ENCODE measurements at regions not wholly inside any gene's neighbourhood (a gene's known extent, or its start where the extent isn't known, plus 50 kb on each side); places are given as distances from the start of the nearest gene placed in this dataset.

GRCh38 chr4:110787109-110787508, 164.2 kb upstream of the PITX2 start:
- H3K36me3 Mint-ChIP-seq (ENCODE audit: insufficient read depth, unreplicated experiment): peaks cover 4% of the 10 kb centered on the region
- Histone ChIP-seq H3K27me3 (replicated peaks; ENCODE audit: control insufficient read depth, insufficient read depth, low read length) (no peaks in the 10 kb centered on the region), H3K4me1 (peaks cover 6% of the 10 kb centered on the region), H3K9me3 (no peaks in the 10 kb centered on the region; the same call in 1 of the 2 replicates), H3K36me3 (ENCODE audit: control insufficient read depth, insufficient read depth, low read length) (no peaks in the 10 kb centered on the region), H3K4me3 (ENCODE audit: low read depth, low read length) (no peak overlapping the region)
- intact Hi-C loops (cut with micrococcal nuclease; ENCODE audit: unreplicated experiment): no loop called here
- no TSS peak for BruUV-seq (replicated peaks)
- POLR2A ChIA-PET: no interaction called here
- CTCF ChIA-PET: no interaction called here
- H3K9me3 Mint-ChIP-seq (ENCODE audit: unreplicated experiment): peaks cover 9% of the 10 kb centered on the region
- peaks cover 14% of the 10 kb centered on the region for H3K4me1 Mint-ChIP-seq (ENCODE audit: low read depth, unreplicated experiment)
- H3K27me3 Mint-ChIP-seq (ENCODE audit: insufficient read depth, unreplicated experiment): no peaks in the 10 kb centered on the region
- TF ChIP-seq CTCF (IDR thresholded peaks at IDR 0.05; ENCODE audit: insufficient read depth in 1 of 2, low read depth in 1 of 2, low read length in 1 of 2, severe bottlenecking in 1 of 2, unreplicated experiment in 1 of 2): no peak
- H3K4me3 Mint-ChIP-seq (ENCODE audit: unreplicated experiment): no peak overlapping the region
- H3K27ac Mint-ChIP-seq (ENCODE audit: unreplicated experiment): no peak overlapping the region
- no peak for DNase-seq

DNA sequence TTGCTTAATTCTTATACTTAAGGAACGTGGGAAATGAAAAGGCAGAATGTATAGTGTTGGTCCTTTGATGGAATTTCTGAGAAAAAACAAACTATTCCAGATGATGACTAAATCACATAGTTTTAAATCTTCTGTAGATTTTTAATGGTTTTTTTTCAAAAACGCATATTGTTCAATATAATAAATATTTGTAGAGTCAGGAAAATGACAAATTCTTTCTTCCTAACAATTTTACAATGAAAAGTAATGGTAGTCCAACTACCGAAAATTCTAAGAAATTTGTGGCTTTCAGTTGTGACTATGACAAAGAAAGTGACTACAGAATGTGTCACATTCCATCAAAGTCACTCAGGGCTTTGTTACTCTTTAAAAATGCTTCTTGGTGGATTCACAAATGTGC, 164.8 kb upstream of the PITX2 start:
- no peak overlapping the region for H3K4me3 Mint-ChIP-seq (ENCODE audit: unreplicated experiment)
- H3K4me1 Mint-ChIP-seq (ENCODE audit: low read depth, unreplicated experiment): peaks cover 20% of the 10 kb centered on the region
- peaks cover 4% of the 10 kb centered on the region for H3K36me3 Mint-ChIP-seq (ENCODE audit: insufficient read depth, unreplicated experiment)
- no peak for DNase-seq
- Histone ChIP-seq H3K36me3 (ENCODE audit: control insufficient read depth, insufficient read depth, low read length) (no peaks in the 10 kb centered on the region), H3K9me3 (no peaks in the 10 kb centered on the region; the same call in 1 of the 2 replicates), H3K27me3 (replicated peaks; ENCODE audit: control insufficient read depth, insufficient read depth, low read length) (no peaks in the 10 kb centered on the region), H3K4me3 (ENCODE audit: low read depth, low read length) (no peak overlapping the region), H3K4me1 (peaks cover 12% of the 10 kb centered on the region)
- ChIA-PET CTCF (no interaction called here), POLR2A (no interaction called here)
- TF ChIP-seq CTCF (IDR thresholded peaks at IDR 0.05; ENCODE audit: insufficient read depth in 1 of 2, low read depth in 1 of 2, low read length in 1 of 2, severe bottlenecking in 1 of 2, unreplicated experiment in 1 of 2): no peak
- no peak overlapping the region for H3K27ac Mint-ChIP-seq (ENCODE audit: unreplicated experiment)
- intact Hi-C loops (cut with micrococcal nuclease; ENCODE audit: unreplicated experiment): no loop called here
- H3K27me3 Mint-ChIP-seq (ENCODE audit: insufficient read depth, unreplicated experiment): no peaks in the 10 kb centered on the region
- H3K9me3 Mint-ChIP-seq (ENCODE audit: unreplicated experiment): peaks cover 9% of the 10 kb centered on the region
- no TSS peak for BruUV-seq (replicated peaks)

GRCh38 chr4:110788302-110788701, 165.4 kb upstream of the PITX2 start:
- Mint-ChIP-seq H3K4me3 (ENCODE audit: unreplicated experiment) (no peak overlapping the region), H3K9me3 (ENCODE audit: unreplicated experiment) (peaks cover 9% of the 10 kb centered on the region), H3K27ac (ENCODE audit: unreplicated experiment) (no peak overlapping the region), H3K36me3 (ENCODE audit: insufficient read depth, unreplicated experiment) (peaks cover 4% of the 10 kb centered on the region), H3K27me3 (ENCODE audit: insufficient read depth, unreplicated experiment) (no peaks in the 10 kb centered on the region), H3K4me1 (ENCODE audit: low read depth, unreplicated experiment) (peaks cover 26% of the 10 kb centered on the region)
- no peak for DNase-seq
- no TSS peak for BruUV-seq (replicated peaks)
- peaks cover 18% of the 10 kb centered on the region for H3K4me1 ChIP-seq
- no peak overlapping the region for H3K4me3 ChIP-seq (ENCODE audit: low read depth, low read length)
- H3K36me3 ChIP-seq (ENCODE audit: control insufficient read depth, insufficient read depth, low read length): no peaks in the 10 kb centered on the region
- TF ChIP-seq CTCF (IDR thresholded peaks at IDR 0.05; ENCODE audit: insufficient read depth in 1 of 2, low read depth in 1 of 2, low read length in 1 of 2, severe bottlenecking in 1 of 2, unreplicated experiment in 1 of 2): no peak
- ChIA-PET POLR2A (no interaction called here), CTCF (no interaction called here)
- intact Hi-C loops (cut with micrococcal nuclease; ENCODE audit: unreplicated experiment): no loop called here
- H3K27me3 ChIP-seq (replicated peaks; ENCODE audit: control insufficient read depth, insufficient read depth, low read length): no peaks in the 10 kb centered on the region
- H3K9me3 ChIP-seq: no peaks in the 10 kb centered on the region; the same call in 1 of the 2 replicates
